ENCODE measurements at regions not wholly inside any gene's neighbourhood (a gene's known extent, or its start where the extent isn't known, plus 50 kb on each side); places are given as distances from the start of the nearest gene placed in this dataset.

- Histone ChIP-seq H3K9me2 (replicated peaks; ENCODE audit: control insufficient read depth, low read length) (no peaks in the 10 kb centered on the region), H3K4me2 (ENCODE audit: low read length) (no peak overlapping the region)
These were observed 79.4 kb downstream of the DACT1 start for GRCh38 chr14:58717211-58717610.

GRCh38 chr14:58717813-58718212 lies 80.1 kb downstream of the DACT1 start:
- Histone ChIP-seq H3K27ac (ENCODE audit: low read depth, low read length) (no peak overlapping the region), H3F3A (ENCODE audit: control insufficient read depth, insufficient read depth) (no peaks in the 10 kb centered on the region), H3K4me1 (ENCODE audit: control insufficient read depth, low read length) (no peaks in the 10 kb centered on the region), H3K79me2 (ENCODE audit: control insufficient read depth, low read length) (no peaks in the 10 kb centered on the region), H3K4me2 (ENCODE audit: low read length) (no peak overlapping the region), H3K9me2 (replicated peaks; ENCODE audit: control insufficient read depth, low read length) (no peaks in the 10 kb centered on the region), H4K20me1 (ENCODE audit: control insufficient read depth, insufficient read depth, low read depth, low read length) (no peaks in the 10 kb centered on the region), H3K27me3 (ENCODE audit: control insufficient read depth, low read length) (no peaks in the 10 kb centered on the region), H3K36me3 (ENCODE audit: control insufficient read depth, low read length) (no peaks in the 10 kb centered on the region), H3K9me3 (ENCODE audit: control insufficient read depth, insufficient read depth, low read length) (no peaks in the 10 kb centered on the region), H3K4me3 (ENCODE audit: low read length) (no peak overlapping the region)
- TF ChIP-seq EZH2phosphoT487 (IDR thresholded peaks at IDR 0.05; ENCODE audit: borderline replicate concordance, low read length) = no peak
- no peak for TF ChIP-seq CTCF (IDR thresholded peaks at IDR 0.05; ENCODE audit: low read depth, low read length, poor library complexity, severe bottlenecking)

More at GRCh38 chr14:58717211-58717610, 79.4 kb downstream of the DACT1 start:
- no peaks in the 10 kb centered on the region for H3K36me3 ChIP-seq (ENCODE audit: control insufficient read depth, low read length)
- no peaks in the 10 kb centered on the region for H3K9me3 ChIP-seq (ENCODE audit: control insufficient read depth, insufficient read depth, low read length)
- H4K20me1 ChIP-seq (ENCODE audit: control insufficient read depth, insufficient read depth, low read depth, low read length) = no peaks in the 10 kb centered on the region
- H3K79me2 ChIP-seq (ENCODE audit: control insufficient read depth, low read length) = no peaks in the 10 kb centered on the region
- TF ChIP-seq CTCF (IDR thresholded peaks at IDR 0.05; ENCODE audit: low read depth, low read length, poor library complexity, severe bottlenecking) (no peak), EZH2phosphoT487 (IDR thresholded peaks at IDR 0.05; ENCODE audit: borderline replicate concordance, low read length) (no peak)
- no peak overlapping the region for H3K27ac ChIP-seq (ENCODE audit: low read depth, low read length)
- H3F3A ChIP-seq (ENCODE audit: control insufficient read depth, insufficient read depth) = no peaks in the 10 kb centered on the region
- no peaks in the 10 kb centered on the region for H3K4me1 ChIP-seq (ENCODE audit: control insufficient read depth, low read length)
- H3K4me3 ChIP-seq (ENCODE audit: low read length) = no peak overlapping the region
- H3K27me3 ChIP-seq (ENCODE audit: control insufficient read depth, low read length) = no peaks in the 10 kb centered on the region

- Histone ChIP-seq H3K4me2 (ENCODE audit: low read length) (no peak overlapping the region), H4K20me1 (ENCODE audit: control insufficient read depth, insufficient read depth, low read depth, low read length) (no peaks in the 10 kb centered on the region), H3K27me3 (ENCODE audit: control insufficient read depth, low read length) (no peaks in the 10 kb centered on the region), H3F3A (ENCODE audit: control insufficient read depth, insufficient read depth) (no peaks in the 10 kb centered on the region), H3K36me3 (ENCODE audit: control insufficient read depth, low read length) (no peaks in the 10 kb centered on the region), H3K9me2 (replicated peaks; ENCODE audit: control insufficient read depth, low read length) (no peaks in the 10 kb centered on the region), H3K79me2 (ENCODE audit: control insufficient read depth, low read length) (no peaks in the 10 kb centered on the region), H3K4me1 (ENCODE audit: control insufficient read depth, low read length) (no peaks in the 10 kb centered on the region), H3K27ac (ENCODE audit: low read depth, low read length) (no peak overlapping the region), H3K9me3 (ENCODE audit: control insufficient read depth, insufficient read depth, low read length) (no peaks in the 10 kb centered on the region), H3K4me3 (ENCODE audit: low read length) (no peak overlapping the region)
- TF ChIP-seq EZH2phosphoT487 (IDR thresholded peaks at IDR 0.05; ENCODE audit: borderline replicate concordance, low read length) = no peak
- TF ChIP-seq CTCF (IDR thresholded peaks at IDR 0.05; ENCODE audit: low read depth, low read length, poor library complexity, severe bottlenecking) = no peak
These were observed 80.8 kb downstream of the DACT1 start for GRCh38 chr14:58718226-58719205.

All from DOHH2 (cell line).